ENCODE measurements at regions not wholly inside any gene's neighbourhood (a gene's known extent, or its start where the extent isn't known, plus 50 kb on each side); places are given as distances from the start of the nearest gene placed in this dataset.

DNA sequence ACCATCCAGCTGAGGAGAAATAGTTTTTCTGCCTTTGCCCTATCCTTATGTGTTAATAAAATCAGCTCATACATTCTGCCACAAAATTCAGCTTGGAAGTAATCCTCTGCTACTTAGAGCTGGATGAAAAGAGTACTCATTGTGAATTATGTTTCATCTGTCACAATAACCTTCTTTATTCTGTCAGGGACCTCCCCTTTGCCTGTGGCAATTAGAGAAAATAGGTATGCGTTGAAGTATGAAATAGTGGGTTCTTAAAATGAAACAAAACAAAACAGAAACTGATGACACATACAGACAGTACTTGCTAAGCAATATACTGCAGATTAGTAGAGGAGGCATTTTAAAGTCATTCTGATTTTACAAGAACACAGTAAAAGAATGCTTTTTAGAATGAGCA lies 578.5 kb downstream of the USP25 start:
- TF ChIP-seq POLR2A (IDR thresholded peaks at IDR 0.05), result no peak
- TF ChIP-seq, protein P1, sequence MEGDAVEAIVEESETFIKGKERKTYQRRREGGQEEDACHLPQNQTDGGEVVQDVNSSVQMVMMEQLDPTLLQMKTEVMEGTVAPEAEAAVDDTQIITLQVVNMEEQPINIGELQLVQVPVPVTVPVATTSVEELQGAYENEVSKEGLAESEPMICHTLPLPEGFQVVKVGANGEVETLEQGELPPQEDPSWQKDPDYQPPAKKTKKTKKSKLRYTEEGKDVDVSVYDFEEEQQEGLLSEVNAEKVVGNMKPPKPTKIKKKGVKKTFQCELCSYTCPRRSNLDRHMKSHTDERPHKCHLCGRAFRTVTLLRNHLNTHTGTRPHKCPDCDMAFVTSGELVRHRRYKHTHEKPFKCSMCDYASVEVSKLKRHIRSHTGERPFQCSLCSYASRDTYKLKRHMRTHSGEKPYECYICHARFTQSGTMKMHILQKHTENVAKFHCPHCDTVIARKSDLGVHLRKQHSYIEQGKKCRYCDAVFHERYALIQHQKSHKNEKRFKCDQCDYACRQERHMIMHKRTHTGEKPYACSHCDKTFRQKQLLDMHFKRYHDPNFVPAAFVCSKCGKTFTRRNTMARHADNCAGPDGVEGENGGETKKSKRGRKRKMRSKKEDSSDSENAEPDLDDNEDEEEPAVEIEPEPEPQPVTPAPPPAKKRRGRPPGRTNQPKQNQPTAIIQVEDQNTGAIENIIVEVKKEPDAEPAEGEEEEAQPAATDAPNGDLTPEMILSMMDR (IDR thresholded peaks at IDR 0.05 in 8 of 11, conservative IDR thresholded peaks at IDR 0.05 in 3 of 11), result no peak
- TF ChIP-seq POLR2AphosphoS5 (IDR thresholded peaks at IDR 0.05), result no peak
- WGBS, 5 donors, result 28 to 62% (median 56%) methylated on average over 1 of the region's 1 CpG
- intact Hi-C loops (cut with DNase I; ENCODE audit: low total_unique reads), result no loop called here
- no peaks in the 10 kb centered on the region for H3K27me3 ChIP-seq (replicated peaks in 1 of 7)
- no peaks in the 10 kb centered on the region for H3K4me1 ChIP-seq
- no peaks in the 10 kb centered on the region for H3K9me3 ChIP-seq
- no peak overlapping the region for H3K27ac ChIP-seq
- no peak overlapping the region for H3K4me3 ChIP-seq
- no peak for DNase-seq
- H3K36me3 ChIP-seq, result no peaks in the 10 kb centered on the region

DNA sequence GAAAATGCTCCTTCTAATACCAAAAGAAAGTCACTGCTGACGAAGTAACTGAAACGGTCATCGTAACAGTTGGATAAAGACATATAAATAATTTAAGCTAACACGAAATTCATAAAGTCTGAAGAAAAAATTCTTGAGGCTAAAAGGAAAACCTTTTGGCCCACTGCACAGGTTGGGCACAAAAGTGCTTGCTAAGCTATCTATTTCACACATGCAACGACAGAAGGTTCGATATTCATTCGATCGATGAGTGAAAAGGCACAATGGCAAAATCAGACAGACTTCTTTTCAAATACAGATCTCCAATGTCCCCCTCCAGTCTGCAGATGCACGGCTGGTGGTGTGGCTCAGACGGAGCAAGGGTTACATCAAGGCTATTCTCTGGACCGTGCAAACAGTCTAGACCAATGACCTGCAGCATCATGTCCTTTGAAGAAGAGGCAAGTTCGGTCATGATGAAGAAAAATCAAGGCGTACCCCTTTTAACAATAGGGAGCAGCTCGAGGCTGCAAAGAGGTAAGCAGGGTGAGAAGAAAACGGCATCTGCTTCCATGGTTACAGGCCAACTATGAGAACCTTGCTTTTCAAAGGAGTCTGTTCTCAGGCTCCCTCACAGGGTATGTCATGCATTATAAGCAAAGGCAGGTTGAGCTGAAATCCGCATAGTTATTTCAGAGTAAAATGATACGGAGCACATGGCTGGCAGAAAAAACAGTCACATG lies 579.6 kb downstream of the USP25 start:
- no peaks in the 10 kb centered on the region for H3K27me3 ChIP-seq (replicated peaks in 1 of 7)
- TF ChIP-seq POLR2AphosphoS5 (IDR thresholded peaks at IDR 0.05) (no peak), POLR2A (IDR thresholded peaks at IDR 0.05) (no peak)
- TF ChIP-seq, protein P1 (IDR thresholded peaks at IDR 0.05 in 8 of 11, conservative IDR thresholded peaks at IDR 0.05 in 3 of 11), result no peak
- H3K4me1 ChIP-seq, result no peaks in the 10 kb centered on the region
- DNase-seq, result no peak
- no peak overlapping the region for H3K4me3 ChIP-seq
- no peak overlapping the region for H3K27ac ChIP-seq
- 86 to 94% (median 89%) methylated on average over 17 of the region's 17 CpGs for WGBS, 5 donors
- intact Hi-C loops (cut with DNase I; ENCODE audit: low total_unique reads), result no loop called here
- no peaks in the 10 kb centered on the region for H3K9me3 ChIP-seq
- no peaks in the 10 kb centered on the region for H3K36me3 ChIP-seq

DNA sequence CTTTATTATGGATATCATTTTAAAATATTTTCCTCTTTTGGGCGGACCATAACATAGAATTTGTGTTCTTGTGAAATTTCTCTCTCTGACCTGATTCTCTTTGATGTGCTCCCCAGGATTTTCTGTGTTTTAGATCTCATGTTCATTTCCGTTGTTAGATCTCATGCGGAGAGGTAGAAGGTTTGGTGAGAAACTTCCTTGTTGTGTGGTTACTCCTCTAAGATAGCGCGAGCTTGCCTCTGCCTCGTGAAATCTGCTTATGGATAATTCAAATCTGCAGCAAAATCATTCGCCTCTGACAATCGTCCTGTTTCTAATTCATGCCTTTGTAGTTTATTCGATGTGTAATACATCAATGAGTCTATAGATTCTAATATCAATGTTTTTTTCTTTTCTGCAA lies 580.4 kb downstream of the USP25 start:
- 89 to 93% (median 90%) methylated on average over 9 of the region's 9 CpGs for WGBS, 5 donors
- TF ChIP-seq POLR2AphosphoS5 (IDR thresholded peaks at IDR 0.05) (no peak), POLR2A (IDR thresholded peaks at IDR 0.05) (no peak)
- TF ChIP-seq, protein P1 (IDR thresholded peaks at IDR 0.05 in 8 of 11, conservative IDR thresholded peaks at IDR 0.05 in 3 of 11), result no peak
- Histone ChIP-seq H3K4me3 (no peak overlapping the region), H3K27me3 (replicated peaks in 1 of 7) (no peaks in the 10 kb centered on the region), H3K27ac (no peak overlapping the region), H3K4me1 (no peaks in the 10 kb centered on the region), H3K36me3 (no peaks in the 10 kb centered on the region), H3K9me3 (no peaks in the 10 kb centered on the region)
- intact Hi-C loops (cut with DNase I; ENCODE audit: low total_unique reads), result no loop called here
- no peak for DNase-seq

DNA sequence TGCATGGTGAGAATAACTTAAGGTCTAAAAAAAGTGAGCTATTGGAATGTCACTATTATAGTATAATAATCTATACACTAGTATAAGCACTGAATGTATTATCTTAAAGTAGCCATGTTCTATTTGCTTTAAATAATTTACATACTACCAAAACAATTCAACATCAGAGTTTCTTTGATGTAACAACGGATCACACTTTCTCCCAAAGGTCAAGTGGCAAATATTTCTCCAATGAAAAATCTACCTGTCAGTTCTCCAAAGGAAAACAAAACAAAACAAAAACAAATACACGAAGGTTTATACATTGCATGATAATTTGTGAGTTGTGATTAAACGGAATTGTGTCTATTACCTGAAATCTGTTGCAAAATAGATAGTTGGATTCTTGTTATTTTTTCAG lies 581.4 kb downstream of the USP25 start:
- Histone ChIP-seq H3K4me3 (no peak overlapping the region), H3K4me1 (no peaks in the 10 kb centered on the region), H3K36me3 (no peaks in the 10 kb centered on the region), H3K9me3 (no peaks in the 10 kb centered on the region), H3K27me3 (replicated peaks in 1 of 7) (no peaks in the 10 kb centered on the region), H3K27ac (no peak overlapping the region)
- TF ChIP-seq, protein P1 (IDR thresholded peaks at IDR 0.05 in 8 of 11, conservative IDR thresholded peaks at IDR 0.05 in 3 of 11), result no peak
- no peak for TF ChIP-seq POLR2AphosphoS5 (IDR thresholded peaks at IDR 0.05)
- TF ChIP-seq POLR2A (IDR thresholded peaks at IDR 0.05), result no peak
- DNase-seq, result no peak
- intact Hi-C loops (cut with DNase I; ENCODE audit: low total_unique reads), result no loop called here
- 74 to 87% (median 83%) methylated on average over 3 of the region's 3 CpGs for WGBS, 5 donors

Measured in spleen (tissue), 11 donors.